ENCODE measurements at regions not wholly inside any gene's neighbourhood (a gene's known extent, or its start where the extent isn't known, plus 50 kb on each side); places are given as distances from the start of the nearest gene placed in this dataset.

DNA sequence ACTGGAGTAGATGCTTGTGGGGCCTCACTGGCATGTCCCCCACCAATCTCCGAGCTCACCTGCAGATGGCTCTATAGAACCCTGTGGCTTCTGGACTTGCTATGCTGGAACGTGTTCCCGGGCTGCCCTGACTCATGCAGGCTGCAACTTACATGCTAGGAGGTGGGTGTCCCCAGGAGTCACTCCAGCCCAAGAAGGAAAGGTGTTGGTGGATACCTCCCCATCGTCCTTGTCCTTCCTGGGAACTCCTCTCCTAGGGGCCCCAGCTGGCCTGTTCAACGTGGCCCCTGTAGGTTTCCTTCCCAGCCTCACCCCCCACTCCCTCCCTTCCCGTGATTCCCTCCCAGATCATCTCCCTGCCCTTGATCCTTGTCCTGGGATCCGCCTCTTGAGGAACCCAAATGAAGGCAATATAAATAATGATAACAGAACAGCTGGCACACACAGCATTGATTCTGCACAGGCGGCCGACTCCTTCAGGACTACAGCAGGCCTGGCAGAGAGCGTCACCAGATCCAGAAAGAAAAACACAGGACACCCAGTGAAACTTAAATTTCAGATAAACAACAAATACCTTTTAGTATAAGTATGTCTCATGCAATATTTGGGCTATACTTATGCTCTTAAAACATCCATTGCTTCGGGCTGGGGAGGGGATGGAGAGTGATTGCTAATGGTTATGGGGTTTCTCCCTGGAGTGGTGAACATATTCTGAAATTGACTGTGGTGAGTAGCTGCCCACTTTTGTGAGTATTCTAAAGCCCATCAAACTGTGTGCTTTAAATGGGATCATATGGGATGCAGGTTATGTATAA lies 221.1 kb upstream of the GSE1 start:
- Histone ChIP-seq H3K36me3 (ENCODE audit: control insufficient read depth, insufficient read depth, low read length) (no peaks in the 10 kb centered on the region), H3K4me1 (ENCODE audit: control insufficient read depth, insufficient read depth, low read length) (peaks cover 30% of the 10 kb centered on the region), H3K27me3 (ENCODE audit: control insufficient read depth, insufficient read depth, low read length) (no peaks in the 10 kb centered on the region), H3K9me3 (ENCODE audit: control insufficient read depth, insufficient read depth, low read depth, low read length) (no peaks in the 10 kb centered on the region), H3K4me3 (ENCODE audit: low read depth in 2 of 2, low read length in 2 of 2) (no peak overlapping the region), H3K27ac (ENCODE audit: low read length) (no peak overlapping the region)
- ChIA-PET POLR2A (no interaction called here), CTCF (interaction anchor here (0.6 kb wide), 1 partner anchor 100 kb away, joined by 9 read pairs; no protein-coding TSS in a partner anchor)
- no TSS peak for BruUV-seq (replicated peaks)
- ATAC-seq (no peak), DNase-seq (ENCODE audit: low read depth, low spot score) (no peak)
- TF ChIP-seq, protein P1, sequence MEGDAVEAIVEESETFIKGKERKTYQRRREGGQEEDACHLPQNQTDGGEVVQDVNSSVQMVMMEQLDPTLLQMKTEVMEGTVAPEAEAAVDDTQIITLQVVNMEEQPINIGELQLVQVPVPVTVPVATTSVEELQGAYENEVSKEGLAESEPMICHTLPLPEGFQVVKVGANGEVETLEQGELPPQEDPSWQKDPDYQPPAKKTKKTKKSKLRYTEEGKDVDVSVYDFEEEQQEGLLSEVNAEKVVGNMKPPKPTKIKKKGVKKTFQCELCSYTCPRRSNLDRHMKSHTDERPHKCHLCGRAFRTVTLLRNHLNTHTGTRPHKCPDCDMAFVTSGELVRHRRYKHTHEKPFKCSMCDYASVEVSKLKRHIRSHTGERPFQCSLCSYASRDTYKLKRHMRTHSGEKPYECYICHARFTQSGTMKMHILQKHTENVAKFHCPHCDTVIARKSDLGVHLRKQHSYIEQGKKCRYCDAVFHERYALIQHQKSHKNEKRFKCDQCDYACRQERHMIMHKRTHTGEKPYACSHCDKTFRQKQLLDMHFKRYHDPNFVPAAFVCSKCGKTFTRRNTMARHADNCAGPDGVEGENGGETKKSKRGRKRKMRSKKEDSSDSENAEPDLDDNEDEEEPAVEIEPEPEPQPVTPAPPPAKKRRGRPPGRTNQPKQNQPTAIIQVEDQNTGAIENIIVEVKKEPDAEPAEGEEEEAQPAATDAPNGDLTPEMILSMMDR (IDR thresholded peaks at IDR 0.05) = no peak
- no peak for TF ChIP-seq POLR2AphosphoS5 (IDR thresholded peaks at IDR 0.05; ENCODE audit: low read depth, low read length)
- no peak for TF ChIP-seq SIN3A (IDR thresholded peaks at IDR 0.05; ENCODE audit: borderline replicate concordance, insufficient read depth, low read depth, low read length)
- TF ChIP-seq, protein P2, sequence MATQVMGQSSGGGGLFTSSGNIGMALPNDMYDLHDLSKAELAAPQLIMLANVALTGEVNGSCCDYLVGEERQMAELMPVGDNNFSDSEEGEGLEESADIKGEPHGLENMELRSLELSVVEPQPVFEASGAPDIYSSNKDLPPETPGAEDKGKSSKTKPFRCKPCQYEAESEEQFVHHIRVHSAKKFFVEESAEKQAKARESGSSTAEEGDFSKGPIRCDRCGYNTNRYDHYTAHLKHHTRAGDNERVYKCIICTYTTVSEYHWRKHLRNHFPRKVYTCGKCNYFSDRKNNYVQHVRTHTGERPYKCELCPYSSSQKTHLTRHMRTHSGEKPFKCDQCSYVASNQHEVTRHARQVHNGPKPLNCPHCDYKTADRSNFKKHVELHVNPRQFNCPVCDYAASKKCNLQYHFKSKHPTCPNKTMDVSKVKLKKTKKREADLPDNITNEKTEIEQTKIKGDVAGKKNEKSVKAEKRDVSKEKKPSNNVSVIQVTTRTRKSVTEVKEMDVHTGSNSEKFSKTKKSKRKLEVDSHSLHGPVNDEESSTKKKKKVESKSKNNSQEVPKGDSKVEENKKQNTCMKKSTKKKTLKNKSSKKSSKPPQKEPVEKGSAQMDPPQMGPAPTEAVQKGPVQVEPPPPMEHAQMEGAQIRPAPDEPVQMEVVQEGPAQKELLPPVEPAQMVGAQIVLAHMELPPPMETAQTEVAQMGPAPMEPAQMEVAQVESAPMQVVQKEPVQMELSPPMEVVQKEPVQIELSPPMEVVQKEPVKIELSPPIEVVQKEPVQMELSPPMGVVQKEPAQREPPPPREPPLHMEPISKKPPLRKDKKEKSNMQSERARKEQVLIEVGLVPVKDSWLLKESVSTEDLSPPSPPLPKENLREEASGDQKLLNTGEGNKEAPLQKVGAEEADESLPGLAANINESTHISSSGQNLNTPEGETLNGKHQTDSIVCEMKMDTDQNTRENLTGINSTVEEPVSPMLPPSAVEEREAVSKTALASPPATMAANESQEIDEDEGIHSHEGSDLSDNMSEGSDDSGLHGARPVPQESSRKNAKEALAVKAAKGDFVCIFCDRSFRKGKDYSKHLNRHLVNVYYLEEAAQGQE (IDR thresholded peaks at IDR 0.05; ENCODE audit: insufficient read depth in 1 of 2, low read depth in 2 of 2, low read length in 1 of 2) = no peak
- TF ChIP-seq TCF7L2 (IDR thresholded peaks at IDR 0.05; ENCODE audit: low read depth, low read length) = no peak
- intact Hi-C loops (cut with micrococcal nuclease; ENCODE audit: unreplicated experiment) = no loop called here
- in situ Hi-C loops (cut with HindIII; ENCODE audit: low pct_unique_long_range_greater_than_20kb, low sequenced_read_pairs) = no loop called here

DNA sequence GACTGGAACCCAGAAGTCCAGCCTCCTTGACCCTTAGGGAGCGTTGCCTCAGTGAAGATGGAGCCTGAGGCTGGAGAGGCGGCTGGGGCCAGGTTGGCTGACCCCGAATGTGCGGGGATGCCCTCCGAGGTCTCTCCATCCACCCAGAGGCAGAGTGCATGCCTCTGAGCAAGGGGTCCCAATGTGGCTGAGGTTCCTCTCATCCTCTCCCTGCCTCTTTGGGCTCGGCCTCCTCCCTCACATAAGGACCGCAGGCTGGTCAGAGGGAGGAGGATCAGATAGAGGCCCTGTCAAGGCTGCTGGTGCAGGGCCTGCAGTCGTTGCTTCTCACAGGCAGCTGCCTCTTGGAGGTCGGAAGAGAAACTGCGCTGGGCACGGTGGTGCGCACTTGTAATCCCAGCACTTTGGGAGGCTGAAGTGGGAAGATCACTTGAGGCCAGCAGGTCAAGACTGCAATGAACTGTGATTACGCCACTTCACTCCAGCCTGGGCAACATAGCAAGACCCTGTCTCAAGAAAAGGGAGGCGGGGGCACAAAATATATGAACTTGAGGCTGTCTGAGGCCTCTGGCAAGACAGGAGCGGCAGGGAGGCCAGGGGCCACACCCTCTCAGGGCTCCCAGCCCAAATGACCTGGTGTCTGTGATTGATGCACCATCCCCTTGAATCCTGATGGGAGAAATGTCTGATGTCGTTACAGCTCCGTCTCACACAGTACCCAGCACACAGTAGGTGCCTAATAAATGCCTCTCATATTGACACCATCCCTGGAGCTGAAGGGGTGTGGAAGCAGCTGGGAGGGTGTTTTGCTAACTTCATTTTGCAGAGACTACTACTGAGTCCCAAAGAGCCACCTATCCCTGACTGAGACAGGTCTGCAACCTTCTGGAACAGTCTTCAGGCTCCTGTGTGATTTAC lies 220.1 kb upstream of the GSE1 start:
- H3K9me3 ChIP-seq (ENCODE audit: control insufficient read depth, insufficient read depth, low read depth, low read length) = no peaks in the 10 kb centered on the region
- H3K4me1 ChIP-seq (ENCODE audit: control insufficient read depth, insufficient read depth, low read length) = peaks cover 37% of the 10 kb centered on the region
- intact Hi-C loops (cut with micrococcal nuclease; ENCODE audit: unreplicated experiment) = no loop called here
- ATAC-seq (no peak), DNase-seq (ENCODE audit: low read depth, low spot score) (no peak)
- ChIA-PET POLR2A (no interaction called here), CTCF (interaction anchor here (0.6 kb wide), 2 partner anchors 90 to 161 kb away, joined by 3 read pairs; no protein-coding TSS in a partner anchor)
- H3K27ac ChIP-seq (ENCODE audit: low read length) = peak overlapping the region; percentile 7; the same call in 1 of the 2 replicates
- BruUV-seq (replicated peaks) = no TSS peak
- TF ChIP-seq SIN3A (IDR thresholded peaks at IDR 0.05; ENCODE audit: borderline replicate concordance, insufficient read depth, low read depth, low read length) = no peak
- no peak for TF ChIP-seq POLR2AphosphoS5 (IDR thresholded peaks at IDR 0.05; ENCODE audit: low read depth, low read length)
- no peaks in the 10 kb centered on the region for H3K27me3 ChIP-seq (ENCODE audit: control insufficient read depth, insufficient read depth, low read length)
- in situ Hi-C loops (cut with HindIII; ENCODE audit: low pct_unique_long_range_greater_than_20kb, low sequenced_read_pairs) = no loop called here
- H3K4me3 ChIP-seq (ENCODE audit: low read depth in 2 of 2, low read length in 2 of 2) = no peak overlapping the region
- no peaks in the 10 kb centered on the region for H3K36me3 ChIP-seq (ENCODE audit: control insufficient read depth, insufficient read depth, low read length)
